K562 (cell line): ENCODE measurements at regions not wholly inside any gene's neighbourhood (a gene's known extent, or its start where the extent isn't known, plus 50 kb on each side); places are given as distances from the start of the nearest gene placed in this dataset.

ENCODE experiments used
- ATAC-seq: fragments of 200-7000 bp; cut with Tn5 transposase; 3 replicates; pipeline ENCODE4 v1.9.1; 2020; ENCODE audit warnings: moderate library complexity
- BruUV-seq: library from RNA; stranded (reverse); fragments of 400-500 nt; replicated peaks from 2 replicates; lab custom pipeline; 2021; lab: Mats Ljungman, UMichigan
- CTCF ChIA-PET: fragments of 300-600 bp; formaldehyde crosslinking; extraction: SDS; loops from one replicate; lab custom pipeline; 2021; ENCODE audit warnings: low intra/inter-chr PET ratio; lab: Yijun Ruan, JAX
- POLR2A ChIA-PET: fragments of 300-600, 350-650 bp; sonication (Branson Sonifier 250); formaldehyde crosslinking; extraction: SDS; loops from one replicate; lab custom pipeline; 2021; ENCODE audit warnings: antibody characterized with exemption, inconsistent platforms; lab: Yijun Ruan, JAX
- DNase-seq, 4 experiments: peaks; one replicate each; pipeline versions ENCODE4 v3.0.0 to v3.0.0-alpha.2; 2011 to 2018; ENCODE audit warnings: low spot score in 3 of 4, mixed read lengths in 3 of 4; ENCODE audit errors: extremely low read depth in 1 of 4
- FAIRE-seq: peaks from 2 replicates; lab custom pipeline; 2011; peaks lifted over from hg19 to GRCh38; lab: Jason Lieb, UNC
- H2AFZ ChIP-seq: 2 replicates; pipeline ENCODE4 v1.6.0; 2011; ENCODE audit warnings: low read depth, low read length, control low read depth, inconsistent platforms
- H3K27ac ChIP-seq: fragments of 200-600 bp; 3 replicates; pipeline ENCODE4 v1.8.0; 2011; ENCODE audit warnings: low read depth, mild to moderate bottlenecking, control low read depth, inconsistent platforms, low read length, moderate library complexity, mixed read lengths; ENCODE audit errors: extremely low read depth
- H3K27me3 ChIP-seq, 2 experiments: fragments of 300-600 bp in 1 of 2; 2 replicates in 1 of 2; 3 replicates in 1 of 2; pipeline versions ENCODE4 v1.6.0 to v1.8.0; 2011; ENCODE audit warnings: inconsistent platforms in 2 of 2, low read length in 2 of 2, mild to moderate bottlenecking in 1 of 2, mixed read lengths in 1 of 2, moderate library complexity in 1 of 2; ENCODE audit not compliant: control insufficient read depth in 2 of 2, insufficient read depth in 2 of 2
- H3K36me3 ChIP-seq: fragments of 300-600 bp; 3 replicates; pipeline ENCODE4 v1.8.0; 2011; ENCODE audit warnings: mild to moderate bottlenecking, low read length, inconsistent platforms; ENCODE audit not compliant: control insufficient read depth, insufficient read depth
- H3K4me1 ChIP-seq, 2 experiments: fragments of 200-600 bp in 1 of 2; replicated peaks in 1 of 2; 2 replicates in 1 of 2; 3 replicates in 1 of 2; pipeline versions ENCODE4 v1.5.1 to v1.8.0; 2011; ENCODE audit warnings: inconsistent platforms in 2 of 2, low read length in 2 of 2, mild to moderate bottlenecking in 1 of 2, mixed read lengths in 1 of 2, moderate library complexity in 1 of 2; ENCODE audit not compliant: control insufficient read depth in 2 of 2, insufficient read depth in 2 of 2
- H3K4me2 ChIP-seq: 2 replicates; pipeline ENCODE4 v1.6.1; 2011; ENCODE audit warnings: low read length, control low read depth, inconsistent platforms, mixed read lengths; ENCODE audit not compliant: insufficient read depth
- H3K4me3 ChIP-seq: fragments of 200-600 bp; sonication (generic), shearing (Covaris generic); 2 replicates; pipeline ENCODE4 v1.5.1; 2016; ENCODE audit warnings: control low read depth, inconsistent platforms
- H3K79me2 ChIP-seq: fragments of 200-600 bp; 3 replicates; pipeline ENCODE4 v1.8.0; 2011; ENCODE audit warnings: low read length, inconsistent platforms; ENCODE audit not compliant: control insufficient read depth, insufficient read depth
- H3K9ac ChIP-seq, 2 experiments: 2 replicates each; pipeline versions ENCODE4 v1.6.0 to v1.6.1; 2011; ENCODE audit warnings: low read depth in 2 of 2, low read length in 2 of 2, control low read depth in 1 of 2, inconsistent platforms in 1 of 2, mild to moderate bottlenecking in 1 of 2, mixed read lengths in 1 of 2; ENCODE audit not compliant: insufficient read depth in 1 of 2
- H3K9me1 ChIP-seq: one replicate; pipeline ENCODE4 v1.6.0; 2011; ENCODE audit warnings: inconsistent platforms, mild to moderate bottlenecking, low read length, moderate library complexity; ENCODE audit not compliant: control insufficient read depth, insufficient read depth
- H3K9me3 ChIP-seq: replicated peaks from 2 replicates; pipeline ENCODE4 v1.5.1; 2011; ENCODE audit warnings: low read depth, low read length, inconsistent platforms; ENCODE audit not compliant: control insufficient read depth, insufficient read depth
- H4K20me1 ChIP-seq: replicated peaks from 2 replicates; pipeline ENCODE4 v1.6.1; 2011; ENCODE audit warnings: low read length, inconsistent platforms, mixed read lengths; ENCODE audit not compliant: control insufficient read depth, insufficient read depth
- BCLAF1 ChIP-seq, 2 experiments: fragments of 450-650 bp in 1 of 2; IDR thresholded peaks; 2 replicates each; pipeline ENCODE4 v1.6.1; 2011 to 2017; ENCODE audit warnings: low read depth in 2 of 2, antibody characterized with exemption in 1 of 2, borderline replicate concordance in 1 of 2, low read length in 1 of 2, mild to moderate bottlenecking in 1 of 2, mixed read lengths in 1 of 2; ENCODE audit not compliant: control insufficient read depth in 1 of 2
- CGGBP1 ChIP-seq: fragments of 250-450 bp; sonication (Bioruptor Pico); IDR thresholded peaks from 2 replicates; pipeline ENCODE4 v1.9.0; 2021; ENCODE audit warnings: mild to moderate bottlenecking
- JUNB ChIP-seq: fragments of 450-650 bp; formaldehyde crosslinking; conservative IDR thresholded peaks from 2 replicates; pipeline ENCODE4 v1.4.0; 2020; ENCODE audit warnings: mild to moderate bottlenecking
- KAT8 ChIP-seq: fragments of 450-650 bp; IDR thresholded peaks from 2 replicates; pipeline ENCODE4 v1.6.1; 2016; ENCODE audit warnings: low read depth, mild to moderate bottlenecking
- KLF10 ChIP-seq: fragments of 250-450 bp; sonication (Bioruptor Pico); IDR thresholded peaks from 2 replicates; pipeline ENCODE4 v1.6.1; 2021; ENCODE audit warnings: matching md5 sums
- MAFG ChIP-seq: fragments of 450-650 bp; conservative IDR thresholded peaks from 2 replicates; pipeline ENCODE4 v1.6.1; 2016; ENCODE audit warnings: missing genetic modification characterization, missing compliant biosample characterization
- MEF2D ChIP-seq: conservative IDR thresholded peaks from 2 replicates; pipeline ENCODE4 v1.6.1; 2016; ENCODE audit warnings: low read depth, missing genetic modification characterization, missing compliant biosample characterization
- NUFIP1 ChIP-seq: fragments of 450-650 bp; IDR thresholded peaks from 2 replicates; pipeline ENCODE4 v1.6.1; 2018; ENCODE audit not compliant: partially characterized antibody
- PKNOX1 ChIP-seq: fragments of 450-650 bp; IDR thresholded peaks from 2 replicates; pipeline ENCODE4 v1.6.1; 2016
- RFX1 ChIP-seq: fragments of 450-650 bp; IDR thresholded peaks from 2 replicates; pipeline ENCODE4 v1.6.1; 2016; ENCODE audit warnings: mild to moderate bottlenecking, moderate library complexity
- SIX5 ChIP-seq, 2 experiments: IDR thresholded peaks; 2 replicates each; pipeline ENCODE4 v1.6.1; 2011; ENCODE audit warnings: low read length in 2 of 2, borderline replicate concordance in 1 of 2, low read depth in 1 of 2, mild to moderate bottlenecking in 1 of 2, moderate library complexity in 1 of 2; ENCODE audit not compliant: insufficient read depth in 1 of 2
- TARDBP ChIP-seq: fragments of 450-650 bp; IDR thresholded peaks from 2 replicates; pipeline ENCODE4 v1.6.1; 2016
- TCF7 ChIP-seq: sonication (generic); IDR thresholded peaks from 2 replicates; pipeline ENCODE4 v1.6.1; 2016; ENCODE audit warnings: antibody characterized with exemption, borderline replicate concordance
- ZC3H11A ChIP-seq: IDR thresholded peaks from 2 replicates; pipeline ENCODE4 v1.6.1; 2012; ENCODE audit warnings: low read depth, low read length, improper control_type of control experiment
- ZNF121 ChIP-seq: sonication (generic); formaldehyde crosslinking; conservative IDR thresholded peaks from 2 replicates; pipeline ENCODE4 v1.8.0; 2022; ENCODE audit warnings: missing genetic modification reagents
- ZNF224 ChIP-seq: sonication (generic); formaldehyde crosslinking; IDR thresholded peaks from 2 replicates; pipeline ENCODE4 v1.8.0; 2022; ENCODE audit warnings: mild to moderate bottlenecking, missing genetic modification reagents
- ZNF511 ChIP-seq: sonication (generic); formaldehyde crosslinking; IDR thresholded peaks from 2 replicates; pipeline ENCODE4 v1.8.0; 2022; ENCODE audit warnings: mild to moderate bottlenecking, missing genetic modification reagents
- ZNF639 ChIP-seq, 2 experiments: fragments of 200-800 bp in 1 of 2; sonication (Bioruptor generic) in 1 of 2; sonication (generic) in 1 of 2; formaldehyde crosslinking in 1 of 2; IDR thresholded peaks in 1 of 2; conservative IDR thresholded peaks in 1 of 2; 2 replicates each; pipeline versions ENCODE4 v1.5.0 to v1.6.1; 2016 to 2020; ENCODE audit warnings: missing compliant biosample characterization in 1 of 2, missing genetic modification characterization in 1 of 2, missing genetic modification reagents in 1 of 2
- ZNF77 ChIP-seq: fragments of 250-450 bp; sonication (Bioruptor Pico); IDR thresholded peaks from 2 replicates; pipeline ENCODE4 v1.5.0; 2020
- WGBS: fragments of 100-300 bp; shearing (Covaris generic); methylation state at CpG from one replicate; pipeline ENCODE4 v1.1.6; 2016; ENCODE audit warnings: low coverage, mixed read lengths; ENCODE audit not compliant: insufficient coverage; ENCODE audit errors: missing lambda C conversion rate; 5-methylcytosine and 5-hydroxymethylcytosine counted together
- in situ Hi-C: fragments of 300-500 bp; cut with MboI; formaldehyde crosslinking; loops from 4 replicates; pipeline ENCODE4 v1.15.0; 2018; ENCODE audit warnings: inconsistent platforms, mixed read lengths
- intact Hi-C: fragments of 100-400 bp; cut with micrococcal nuclease; formaldehyde crosslinking; loops from 2 replicates; pipeline ENCODE4 v1.14.2; 2022

- ChIA-PET POLR2A (no interaction called here), CTCF (no interaction called here)
- H3K9me3 ChIP-seq: no peaks in the 10 kb centered on the region
- no peaks in the 10 kb centered on the region for H3K27me3 ChIP-seq
- no peaks in the 10 kb centered on the region for H3K4me1 ChIP-seq
- H4K20me1 ChIP-seq: no peaks in the 10 kb centered on the region
- H3K4me3 ChIP-seq: no peak overlapping the region
- DNase-seq: no peak
- no peaks in the 10 kb centered on the region for H3K36me3 ChIP-seq
- no peak overlapping the region for H3K27ac ChIP-seq
- in situ Hi-C loops (no loop called here), intact Hi-C loops (no loop called here)
- WGBS: 0% methylated on average over 1 of the region's 1 CpG
- no TSS peak for BruUV-seq
- H3K4me2 ChIP-seq: no peak overlapping the region
- H2AFZ ChIP-seq: no peak overlapping the region
- H3K9me1 ChIP-seq: no peaks in the 10 kb centered on the region
- ATAC-seq: no peak
- H3K79me2 ChIP-seq: no peaks in the 10 kb centered on the region
- no peak for FAIRE-seq
- no peak overlapping the region for H3K9ac ChIP-seq
- TF ChIP-seq KLF10 (CRISPR knock-in tag) (no peak), CGGBP1 (CRISPR knock-in tag) (no peak), JUNB (CRISPR knock-in tag) (no peak), TARDBP (no peak), ZC3H11A (no peak), RFX1 (no peak), SIX5 (IDR thresholded peaks at IDR 0.05; ENCODE audit: borderline replicate concordance in 1 of 2, insufficient read depth in 1 of 2, low read depth in 1 of 2, low read length in 2 of 2) (no peak), ZNF639 (CRISPR knock-in tag; conservative IDR thresholded peaks at IDR 0.05 in 1 of 2, IDR thresholded peaks at IDR 0.05 in 1 of 2) (no peak), ZNF77 (no peak), PKNOX1 (no peak), MEF2D (no peak), ZNF511 (CRISPR knock-in tag) (no peak), MAFG (no peak), ZNF224 (CRISPR knock-in tag) (no peak), TCF7 (no peak), KAT8 (no peak), ZNF121 (CRISPR knock-in tag) (no peak), BCLAF1 (IDR thresholded peaks at IDR 0.05; ENCODE audit: borderline replicate concordance in 1 of 2, control insufficient read depth in 1 of 2, low read depth in 2 of 2, low read length in 1 of 2) (no peak), NUFIP1 (no peak)
Observed at GRCh38 chr3:188083011-188083410, 70.9 kb upstream of the LPP start.
